ENCODE measurements at regions not wholly inside any gene's neighbourhood (a gene's known extent, or its start where the extent isn't known, plus 50 kb on each side); places are given as distances from the start of the nearest gene placed in this dataset.

DNA sequence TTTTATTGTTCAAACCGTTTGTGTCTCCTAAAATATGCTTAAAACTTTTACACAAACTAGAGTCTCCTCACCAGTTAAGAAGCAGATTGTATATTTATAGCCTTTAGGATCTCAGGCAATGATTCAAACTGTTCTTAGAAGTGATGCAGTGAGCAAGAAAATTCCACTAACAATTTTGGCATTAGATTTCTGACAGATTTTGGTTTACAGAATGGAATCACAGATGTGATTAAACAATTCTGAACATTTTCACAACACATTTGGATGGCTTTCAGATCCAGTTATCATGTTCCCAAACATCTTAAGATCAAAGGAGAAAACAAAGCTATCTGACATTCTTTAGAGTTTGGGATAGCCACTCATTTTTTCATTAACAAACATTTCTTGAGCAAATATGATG, 181.7 kb upstream of the RIOK2 start:
- no peak for TF ChIP-seq SUZ12 (IDR thresholded peaks at IDR 0.05)
- TF ChIP-seq, protein P1, sequence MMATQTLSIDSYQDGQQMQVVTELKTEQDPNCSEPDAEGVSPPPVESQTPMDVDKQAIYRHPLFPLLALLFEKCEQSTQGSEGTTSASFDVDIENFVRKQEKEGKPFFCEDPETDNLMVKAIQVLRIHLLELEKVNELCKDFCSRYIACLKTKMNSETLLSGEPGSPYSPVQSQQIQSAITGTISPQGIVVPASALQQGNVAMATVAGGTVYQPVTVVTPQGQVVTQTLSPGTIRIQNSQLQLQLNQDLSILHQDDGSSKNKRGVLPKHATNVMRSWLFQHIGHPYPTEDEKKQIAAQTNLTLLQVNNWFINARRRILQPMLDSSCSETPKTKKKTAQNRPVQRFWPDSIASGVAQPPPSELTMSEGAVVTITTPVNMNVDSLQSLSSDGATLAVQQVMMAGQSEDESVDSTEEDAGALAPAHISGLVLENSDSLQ (IDR thresholded peaks at IDR 0.05): no peak
- TF ChIP-seq TARDBP (IDR thresholded peaks at IDR 0.05): no peak
- no peak for TF ChIP-seq FOXM1 (IDR thresholded peaks at IDR 0.05; ENCODE audit: borderline replicate concordance)
- TF ChIP-seq FOXK2 (IDR thresholded peaks at IDR 0.05): no peak
